HCT116 (cell line): ENCODE measurements at regions not wholly inside any gene's neighbourhood (a gene's known extent, or its start where the extent isn't known, plus 50 kb on each side); places are given as distances from the start of the nearest gene placed in this dataset.

Source experiments
- CTCF ChIP-seq, 3 experiments: fragments of 200-600 bp in 1 of 3; sonication (generic) in 1 of 3; IDR thresholded peaks in 2 of 3; conservative IDR thresholded peaks in 1 of 3; 2 replicates each; pipeline ENCODE4 v1.5.1; 2012 to 2017; ENCODE audit warnings: low read depth in 2 of 3, low read length in 2 of 3, antibody characterized with exemption in 1 of 3, borderline replicate concordance in 1 of 3, control low read depth in 1 of 3, mild to moderate bottlenecking in 1 of 3, mixed read lengths in 1 of 3, mixed run types in 1 of 3, moderate library complexity in 1 of 3; ENCODE audit not compliant: insufficient read depth in 1 of 3
- EZH2 ChIP-seq: fragments of 200-600 bp; sonication (generic); IDR thresholded peaks from 2 replicates; pipeline ENCODE4 v1.6.1; 2017; ENCODE audit warnings: antibody characterized with exemption, mixed run types
- POLR2A ChIP-seq: IDR thresholded peaks from 2 replicates; pipeline ENCODE4 v1.7.0; 2011; ENCODE audit warnings: borderline replicate concordance; ENCODE audit not compliant: insufficient read depth, insufficient read length; ENCODE audit errors: extremely low read depth
- POLR2AphosphoS5 ChIP-seq: IDR thresholded peaks from 2 replicates; pipeline ENCODE4 v1.6.1; 2011; ENCODE audit warnings: mild to moderate bottlenecking, low read depth, low read length, moderate library complexity
- TCF7L2 ChIP-seq: IDR thresholded peaks from 2 replicates; pipeline ENCODE4 v1.7.0; 2011; ENCODE audit warnings: borderline replicate concordance, inconsistent platforms; ENCODE audit not compliant: insufficient read depth, insufficient read length; ENCODE audit errors: extremely low read depth
- ZBTB33 ChIP-seq: IDR thresholded peaks from 2 replicates; pipeline ENCODE4 v1.6.1; 2011; ENCODE audit warnings: mild to moderate bottlenecking, low read length, moderate library complexity; ENCODE audit not compliant: insufficient replicate concordance; ENCODE audit errors: extremely low read depth
- ZFX ChIP-seq: fragments of 450-650 bp; IDR thresholded peaks from 2 replicates; pipeline ENCODE4 v1.6.1; 2017
- ZNF274 ChIP-seq: fragments of 200-500 bp; sonication (Bioruptor generic); IDR thresholded peaks from 2 replicates; pipeline ENCODE4 v1.6.1; 2014; ENCODE audit warnings: mild to moderate bottlenecking, low read depth, low read length, inconsistent platforms

GRCh38 chr5:89504051-89504450 lies 621.1 kb upstream of the MEF2C start:
- TF ChIP-seq ZFX (no peak), POLR2AphosphoS5 (no peak), CTCF (IDR thresholded peaks at IDR 0.05 in 2 of 3, conservative IDR thresholded peaks at IDR 0.05 in 1 of 3; ENCODE audit: borderline replicate concordance in 1 of 3, insufficient read depth in 1 of 3, low read depth in 2 of 3, low read length in 2 of 3) (no peak), ZNF274 (no peak), EZH2 (no peak), TCF7L2 (no peak), ZBTB33 (no peak), POLR2A (no peak)
